Stimulated activated CD4-positive, alpha-beta T cell treated with anti-CD3 and anti-CD28 coated beads, Interleukin-4, amount 100 ng/mL, for 48 hours (primary cell): ENCODE measurements at regions not wholly inside any gene's neighbourhood (a gene's known extent, or its start where the extent isn't known, plus 50 kb on each side); places are given as distances from the start of the nearest gene placed in this dataset.
"Not testable (repeated sequence)": the region's sequence is repeated elsewhere in the genome, so short reads cannot be mapped to it uniquely, and the experiment has no call there.

Experiments
- DNase-seq, 2 donors: peaks; one replicate each; pipeline ENCODE4 v3.0.0-alpha.2; 2020; ENCODE audit warnings: low read depth in 2 of 2

DNA sequence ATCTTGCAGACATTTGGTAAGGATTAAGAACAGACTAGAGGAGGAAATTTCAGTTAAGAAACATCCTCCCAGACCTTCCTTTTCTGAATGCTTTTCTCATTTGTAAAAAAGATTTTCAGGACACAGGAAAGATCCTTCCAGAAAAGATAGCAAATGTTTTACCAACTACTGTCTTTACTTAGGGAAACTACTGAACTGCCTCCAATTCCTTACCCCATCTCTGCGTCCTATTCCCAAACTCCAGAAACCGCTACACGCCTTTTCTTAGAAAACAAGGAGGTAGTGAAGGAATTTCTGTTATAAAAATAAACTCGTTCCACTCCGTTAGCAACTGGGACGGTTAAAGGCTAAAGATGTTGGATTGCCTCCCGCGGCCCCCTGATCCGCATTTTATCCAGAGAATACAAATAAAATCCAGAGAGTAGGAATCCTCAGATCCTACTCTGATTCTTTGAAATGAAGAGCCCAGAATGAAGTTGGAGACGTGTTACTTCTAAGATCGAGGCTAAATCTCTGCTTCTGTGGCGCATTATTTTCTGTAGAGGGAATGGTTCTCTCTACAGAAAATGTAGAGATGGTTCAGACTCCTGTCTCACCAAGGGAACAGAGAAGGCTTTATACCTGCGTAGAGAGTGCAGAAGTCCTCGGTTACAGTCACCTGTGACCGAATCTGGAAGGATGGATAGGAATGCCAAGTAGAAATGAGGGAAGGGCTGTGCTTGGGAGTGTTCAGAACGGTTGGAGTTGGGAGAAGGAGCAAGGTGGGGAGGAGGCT, 133.0 kb downstream of the GPX5 start:
- DNase-seq: no peak

GRCh38 chr6:28659250-28659566, 133.5 kb downstream of the GPX5 start:
- no peak for DNase-seq

GRCh38 chr6:28661097-28661713, 135.5 kb downstream of the GPX5 start:
- DNase-seq: no peak

DNA sequence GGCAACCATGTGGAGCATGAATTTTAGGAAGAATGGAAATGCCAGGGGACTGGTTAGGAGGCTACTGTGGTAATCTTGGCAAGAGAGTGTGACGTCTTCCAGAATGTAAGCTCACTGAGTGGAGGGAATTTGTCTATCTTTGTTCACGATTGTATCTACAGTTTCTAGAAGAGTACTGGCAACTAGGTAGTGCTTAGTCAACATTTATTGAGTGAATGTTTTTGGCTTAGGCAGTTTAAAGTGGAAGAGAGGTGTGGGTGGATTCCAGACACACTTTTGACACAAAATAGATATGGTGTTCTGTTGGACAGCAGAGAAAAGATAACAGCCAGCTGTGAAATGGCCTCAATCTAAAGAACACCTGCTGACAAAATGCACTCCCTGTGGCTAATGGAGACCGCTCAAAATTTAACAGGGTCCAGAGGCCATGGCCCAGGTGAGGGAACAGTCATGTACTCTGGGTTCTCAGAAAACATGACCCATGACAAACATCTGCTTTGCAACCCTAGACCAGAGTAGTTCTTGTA, 139.3 kb downstream of the GPX5 start:
- no peak for DNase-seq

DNA sequence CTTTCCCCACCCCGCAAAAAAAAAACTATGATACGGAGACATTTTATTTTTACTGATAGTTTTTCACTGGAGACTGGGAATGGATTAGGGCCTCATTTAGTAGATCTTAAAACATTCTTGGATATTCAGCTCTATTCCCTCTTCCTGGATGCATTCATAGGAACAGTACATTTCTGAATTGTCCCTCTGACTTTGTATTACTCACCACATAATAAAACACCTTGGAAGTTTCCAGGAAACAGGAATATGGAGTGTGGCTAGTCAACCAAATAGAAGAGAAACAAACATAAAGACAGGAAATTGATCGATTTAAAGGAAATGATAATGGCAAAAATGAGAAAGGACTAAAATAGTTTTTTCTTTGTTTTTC, 147.7 kb downstream of the GPX5 start:
- DNase-seq: no peak

GRCh38 chr6:28673787-28674671, 148.3 kb downstream of the GPX5 start:
- peak; percentile 59 to 73 for DNase-seq

DNA sequence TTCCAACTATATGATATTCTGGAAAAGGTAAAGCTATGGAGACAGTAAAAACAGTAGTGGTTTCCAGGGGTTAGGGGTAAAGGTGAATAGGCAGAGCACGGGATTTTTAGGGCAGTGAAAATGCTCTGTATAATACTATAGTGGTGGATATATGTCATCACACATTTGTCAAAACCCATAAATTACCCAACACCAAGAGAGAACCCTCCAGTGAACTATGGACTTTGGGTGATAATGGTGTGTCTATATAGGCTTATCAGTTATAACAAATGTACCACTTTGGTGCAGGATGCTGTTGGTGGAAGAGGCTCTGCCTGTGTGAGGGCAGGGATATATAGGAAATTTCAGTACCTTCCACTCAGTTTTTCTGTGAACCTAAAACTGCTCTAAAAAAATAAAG, 149.9 kb downstream of the GPX5 start:
- DNase-seq: no peak

GRCh38 chr6:28682542-28682941, 156.9 kb downstream of the GPX5 start:
- DNase-seq: no peak

DNA sequence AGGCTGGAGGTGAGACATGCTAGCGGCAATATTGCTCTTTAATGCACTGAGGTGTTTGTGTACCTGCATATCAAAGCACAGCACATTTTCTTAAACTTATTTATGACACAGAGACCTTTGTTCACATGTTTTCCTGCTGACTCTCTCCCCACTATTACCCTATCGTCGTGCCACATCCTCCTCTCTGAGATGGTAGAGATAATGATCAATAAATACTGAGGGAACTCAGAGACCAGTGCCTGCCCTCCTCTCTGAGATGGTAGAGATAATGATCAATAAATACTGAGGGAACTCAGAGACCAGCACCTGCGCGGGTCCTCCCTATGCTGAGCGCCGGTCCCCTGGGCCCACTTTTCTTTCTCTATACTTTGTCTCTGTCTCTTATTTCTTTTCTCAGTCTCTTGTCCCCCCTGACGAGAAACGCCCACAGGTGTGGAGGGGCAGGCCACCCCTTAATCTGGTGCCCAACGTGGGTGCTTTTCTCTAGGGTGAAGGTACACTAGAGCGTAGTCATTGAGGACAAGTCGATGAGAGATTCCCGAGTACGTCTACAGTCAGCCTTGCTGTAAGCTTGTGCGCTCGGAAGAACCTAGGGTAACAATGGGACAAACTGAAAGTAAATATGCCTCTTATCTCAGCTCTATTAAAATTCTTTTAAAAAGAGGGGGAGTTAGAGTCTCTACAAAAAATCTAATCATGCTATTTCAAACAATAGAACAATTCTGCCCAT, 157.4 kb downstream of the GPX5 start:
- not testable (repeated sequence) for DNase-seq

- no peak for DNase-seq
These were observed 158.4 kb downstream of the GPX5 start for GRCh38 chr6:28683945-28684538.

DNA sequence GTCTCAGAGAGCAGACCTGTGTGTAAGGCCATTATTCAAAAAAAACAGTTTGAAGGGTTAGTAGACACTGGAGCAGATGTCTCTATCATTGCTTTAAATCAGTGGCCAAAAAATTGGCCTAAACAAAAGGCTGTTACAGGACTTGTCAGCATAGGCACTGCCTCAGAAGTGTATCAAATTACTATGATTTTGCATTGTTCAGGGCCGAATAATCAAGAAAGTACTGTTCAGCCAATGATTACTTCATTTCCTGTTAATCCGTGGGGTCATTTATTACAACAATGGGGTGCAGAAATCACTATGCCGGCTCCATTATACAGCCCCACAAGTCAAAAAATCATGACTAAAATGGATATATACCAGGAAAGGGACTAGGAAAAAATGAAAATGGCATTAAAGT, 160.3 kb downstream of the GPX5 start:
- not testable (repeated sequence) for DNase-seq

DNA sequence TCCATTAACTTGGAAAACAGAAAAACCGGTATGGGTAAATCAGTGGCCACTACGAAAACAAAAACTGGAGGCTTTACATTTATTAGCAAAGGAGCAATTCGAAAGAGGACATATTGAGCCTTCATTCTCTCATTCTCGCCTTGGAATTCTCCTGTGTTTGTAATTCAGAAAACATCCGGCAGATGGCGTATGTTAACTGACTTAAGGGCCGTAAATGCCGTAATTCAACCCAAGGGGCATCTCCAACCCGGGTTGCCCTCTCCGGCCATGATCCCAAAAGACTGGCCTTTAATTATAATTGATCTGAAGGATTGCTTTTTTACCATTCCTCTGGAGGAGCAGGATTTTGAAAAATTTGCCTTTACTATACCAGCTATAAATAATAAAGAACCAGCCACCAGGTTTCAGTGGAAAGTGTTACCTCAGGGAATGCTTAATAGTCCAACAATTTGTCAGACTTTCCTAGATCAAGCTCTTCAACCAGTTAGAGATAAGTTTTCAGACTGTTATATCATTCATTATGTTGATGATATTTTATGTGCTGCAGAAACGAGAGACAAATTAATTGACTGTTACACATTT, 160.9 kb downstream of the GPX5 start:
- DNase-seq: peak in 1 of 2 donors; percentile 36

- not testable (repeated sequence) for DNase-seq
These were observed 161.8 kb downstream of the GPX5 start for GRCh38 chr6:28687309-28687981.

- not testable (repeated sequence) for DNase-seq
These were observed 166.3 kb downstream of the GPX5 start for GRCh38 chr6:28691991-28692390.

DNA sequence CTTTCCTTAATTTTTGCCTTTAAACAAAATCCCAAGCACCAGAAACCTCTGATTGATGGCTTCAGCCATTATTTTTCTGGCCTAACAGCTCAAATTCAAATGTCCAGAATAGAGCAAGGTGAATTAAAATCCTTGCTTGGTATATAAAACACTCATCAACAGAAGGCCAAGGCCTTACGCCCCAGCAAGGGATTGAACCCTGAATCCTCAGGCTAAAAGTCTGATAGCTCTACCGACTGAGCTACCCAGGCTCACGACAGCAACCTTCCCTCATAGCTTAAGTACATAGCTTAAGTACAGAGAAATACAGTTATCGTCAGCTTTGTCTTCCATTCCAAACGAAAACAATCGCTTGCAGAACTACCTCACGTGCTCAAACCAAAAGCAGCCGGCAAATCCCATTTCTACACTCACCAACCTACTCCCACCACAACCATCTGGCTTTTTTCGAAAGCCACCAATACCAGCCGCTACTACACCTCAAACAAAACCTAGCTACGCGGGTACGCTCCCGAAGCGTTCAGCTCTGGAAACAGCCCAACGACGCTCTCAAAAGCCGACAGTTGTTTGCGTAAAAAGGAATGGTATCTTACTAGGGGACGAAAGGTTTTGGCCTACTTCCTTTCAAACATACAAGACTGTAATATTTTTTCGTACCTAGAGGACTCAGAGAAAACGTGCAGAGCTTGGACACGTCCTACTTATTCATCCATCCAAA, 167.5 kb downstream of the GPX5 start:
- DNase-seq: no peak

DNA sequence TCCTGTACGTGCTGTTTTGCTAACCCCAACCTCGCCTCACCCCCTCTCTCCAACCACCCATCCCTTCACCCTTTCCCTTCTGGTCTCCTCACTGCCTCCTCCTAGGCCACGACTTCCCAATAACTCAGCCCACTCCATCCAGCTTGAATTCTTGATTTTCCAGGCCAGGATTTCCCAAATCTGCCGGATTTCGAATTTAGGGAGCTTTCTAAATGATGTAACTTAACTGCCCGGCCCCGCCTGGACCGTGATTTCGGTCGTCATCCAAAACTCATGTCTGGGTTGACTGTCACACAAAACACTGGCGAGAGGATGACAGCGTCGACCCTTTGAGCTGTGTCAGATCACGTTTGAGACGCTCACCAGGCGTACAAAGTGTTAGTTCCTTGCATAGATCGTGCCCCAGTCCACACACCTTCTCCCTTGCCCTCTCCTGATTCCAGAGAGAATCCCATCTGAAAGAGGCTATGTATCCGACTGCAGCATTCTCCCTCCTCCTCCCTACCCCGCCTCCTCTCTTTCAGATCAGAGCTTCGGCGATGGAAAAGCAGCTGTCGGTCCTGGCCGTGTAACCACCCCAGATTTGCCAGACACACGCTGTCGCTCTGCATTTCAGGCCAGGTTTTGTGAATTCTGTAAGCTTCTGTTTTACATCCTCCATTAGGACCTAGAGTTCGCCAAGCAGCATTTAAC, 168.2 kb downstream of the GPX5 start:
- DNase-seq: no peak

DNA sequence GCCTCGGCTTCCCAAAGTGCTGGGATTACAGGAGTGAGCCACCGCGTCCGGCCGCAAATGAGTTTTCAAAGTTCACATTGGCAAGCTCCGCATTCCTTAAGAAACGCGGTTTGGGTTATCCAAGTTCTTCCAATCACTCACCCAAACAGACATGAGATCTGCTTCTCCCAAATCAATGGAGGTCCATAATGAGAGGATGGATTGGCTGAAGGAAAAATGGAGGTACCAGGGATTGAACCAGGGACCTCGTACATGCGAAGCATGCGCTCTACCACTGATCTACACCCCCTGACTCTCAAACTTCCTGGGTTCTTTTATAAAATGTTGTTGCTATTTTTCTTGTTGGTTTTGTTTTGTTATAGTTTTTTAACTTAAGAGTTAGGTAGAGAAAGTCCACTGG, 170.0 kb downstream of the GPX5 start:
- DNase-seq: no peak

- no peak for DNase-seq
These were observed 170.5 kb downstream of the GPX5 start for GRCh38 chr6:28696167-28696566.

- no peak for DNase-seq
These were observed 171.0 kb downstream of the GPX5 start for GRCh38 chr6:28696682-28697081.
